ENCODE measurements at regions not wholly inside any gene's neighbourhood (a gene's known extent, or its start where the extent isn't known, plus 50 kb on each side); places are given as distances from the start of the nearest gene placed in this dataset.

GRCh38 chr4:59629348-59629747 is 1570.8 kb upstream of the ADGRL3 start (continued):
- TF ChIP-seq ZNF462 (CRISPR knock-in tag; IDR thresholded peaks at IDR 0.05) (no peak), NANOG (IDR thresholded peaks at IDR 0.05; ENCODE audit: borderline replicate concordance) (no peak), ETS1 (IDR thresholded peaks at IDR 0.05) (no peak), POLR2AphosphoS5 (IDR thresholded peaks at IDR 0.05; ENCODE audit: low read depth) (no peak), STAT1 (IDR thresholded peaks at IDR 0.05; ENCODE audit: unreplicated experiment) (no peak), JUNB (IDR thresholded peaks at IDR 0.05; ENCODE audit: unreplicated experiment) (no peak), ZNF114 (CRISPR knock-in tag; IDR thresholded peaks at IDR 0.05) (no peak), CTCF (conservative IDR thresholded peaks at IDR 0.05; ENCODE audit: low read depth in 2 of 2) (no peak), CREB1 (CRISPR knock-in tag; IDR thresholded peaks at IDR 0.05; ENCODE audit: low read depth) (no peak)
